Stimulated activated CD4-positive, alpha-beta T cell treated with anti-CD3 and anti-CD28 coated beads, Interleukin-12 subunit alpha, Interleukin-12 subunit beta, amount 100 ng/mL, for 24 hours (primary cell): ENCODE measurements at regions not wholly inside any gene's neighbourhood (a gene's known extent, or its start where the extent isn't known, plus 50 kb on each side); places are given as distances from the start of the nearest gene placed in this dataset.
"Not testable (repeated sequence)": the region's sequence is repeated elsewhere in the genome, so short reads cannot be mapped to it uniquely, and the experiment has no call there.

Experiments
- DNase-seq, 2 experiments: peaks; one replicate each; pipeline ENCODE4 v3.0.0-alpha.2; 2020; ENCODE audit warnings: low read depth in 2 of 2

- no peak for DNase-seq
These were observed 55.5 kb downstream of the PRR15 start for GRCh38 chr7:29619111-29619510.

GRCh38 chr7:29619848-29620555, 56.4 kb downstream of the PRR15 start:
- DNase-seq = no peak

- DNase-seq = no peak
These were observed 56.9 kb downstream of the PRR15 start for GRCh38 chr7:29620556-29620930.

GRCh38 chr7:29622335-29623265, 59.0 kb downstream of the PRR15 start:
- no peak for DNase-seq

GRCh38 chr7:29623973-29624372, 60.3 kb downstream of the PRR15 start:
- DNase-seq = no peak

- DNase-seq = no peak
These were observed 63.1 kb downstream of the PRR15 start for GRCh38 chr7:29626730-29627129.

GRCh38 chr7:29627631-29628030, 64.0 kb downstream of the PRR15 start:
- DNase-seq = no peak

GRCh38 chr7:29629507-29629906, 65.9 kb downstream of the PRR15 start:
- DNase-seq = no peak

- DNase-seq = not testable (repeated sequence)
These were observed 71.7 kb downstream of the PRR15 start for GRCh38 chr7:29635067-29636008.

- DNase-seq = no peak
These were observed 72.3 kb downstream of the PRR15 start for GRCh38 chr7:29636009-29636351.

GRCh38 chr7:29637374-29637773, 73.7 kb downstream of the PRR15 start:
- no peak for DNase-seq

GRCh38 chr7:29638841-29639240, 75.2 kb downstream of the PRR15 start:
- not testable (repeated sequence) for DNase-seq

- DNase-seq = no peak
These were observed 75.8 kb downstream of the PRR15 start for GRCh38 chr7:29639386-29639785.

GRCh38 chr7:29639886-29640595, 76.4 kb downstream of the PRR15 start:
- no peak for DNase-seq

GRCh38 chr7:29641651-29642050, 78.0 kb downstream of the PRR15 start:
- no peak for DNase-seq

GRCh38 chr7:29642494-29643155, 79.0 kb downstream of the PRR15 start:
- DNase-seq = no peak

- not testable (repeated sequence) for DNase-seq
These were observed 82.5 kb downstream of the PRR15 start for GRCh38 chr7:29646116-29646515.

- DNase-seq = no peak
These were observed 83.5 kb downstream of the PRR15 start for GRCh38 chr7:29647020-29647654.

GRCh38 chr7:29647691-29648210, 84.1 kb downstream of the PRR15 start:
- DNase-seq = not testable (repeated sequence)
